Tibial nerve (tissue), 4 donors: ENCODE measurements at regions not wholly inside any gene's neighbourhood (a gene's known extent, or its start where the extent isn't known, plus 50 kb on each side); places are given as distances from the start of the nearest gene placed in this dataset.

Source experiments
- CTCF ChIP-seq, 5 experiments: fragments of 200-600 bp in 3 of 5; fragments of 450-650 bp in 2 of 5; sonication (generic) in 3 of 5; IDR thresholded peaks; one replicate each; pipeline ENCODE4 v1.5.1; 2016 to 2019; ENCODE audit warnings: antibody characterized with exemption in 5 of 5, mild to moderate bottlenecking in 3 of 5, moderate library complexity in 2 of 5
- EP300 ChIP-seq, 2 donors: sonication (generic); formaldehyde crosslinking; IDR thresholded peaks; one replicate each; pipeline ENCODE4 v1.6.1; 2017; ENCODE audit warnings: antibody characterized with exemption in 2 of 2, mild to moderate bottlenecking in 1 of 2
- POLR2A ChIP-seq, 2 donors: fragments of 450-650 bp; IDR thresholded peaks; one replicate each; pipeline ENCODE4 v1.6.1; 2017; ENCODE audit warnings: antibody characterized with exemption in 2 of 2, mild to moderate bottlenecking in 2 of 2, moderate library complexity in 2 of 2

GRCh38 chr14:26702721-26703230, 104.9 kb upstream of the NOVA1 start:
- no peak for TF ChIP-seq CTCF (IDR thresholded peaks at IDR 0.05)
- TF ChIP-seq EP300 (IDR thresholded peaks at IDR 0.05) = no peak
- no peak for TF ChIP-seq POLR2A (IDR thresholded peaks at IDR 0.05)
